Calu3 (cell line): ENCODE measurements at regions not wholly inside any gene's neighbourhood (a gene's known extent, or its start where the extent isn't known, plus 50 kb on each side); places are given as distances from the start of the nearest gene placed in this dataset.
"Not testable (repeated sequence)": the region's sequence is repeated elsewhere in the genome, so short reads cannot be mapped to it uniquely, and the experiment has no call there.

Source experiments
- BruUV-seq: library from RNA; stranded (reverse); fragments of 400-500 nt; replicated peaks from 2 replicates; lab custom pipeline; 2021; lab: Mats Ljungman, UMichigan
- CTCF ChIA-PET: fragments of 300-600 bp; sonication (Branson Sonifier 250); formaldehyde crosslinking; loops from one replicate; lab custom pipeline; 2022; ENCODE audit warnings: antibody characterized with exemption; lab: Charles Lee
- DNase-seq: peaks from one replicate; pipeline ENCODE4 v3.0.0; 2022
- H3K27ac Mint-ChIP-seq: one replicate; pipeline ENCODE4 v1.8.0; 2022; ENCODE audit warnings: mixed read lengths; ENCODE audit not compliant: unreplicated experiment
- H3K27me3 Mint-ChIP-seq: one replicate; pipeline ENCODE4 v1.8.0; 2022; ENCODE audit warnings: mixed read lengths; ENCODE audit not compliant: unreplicated experiment
- H3K36me3 Mint-ChIP-seq: one replicate; pipeline ENCODE4 v1.8.0; 2022; ENCODE audit warnings: mild to moderate bottlenecking, moderate library complexity, mixed read lengths; ENCODE audit not compliant: insufficient read depth, unreplicated experiment
- H3K4me1 Mint-ChIP-seq: one replicate; pipeline ENCODE4 v1.8.0; 2022; ENCODE audit warnings: mild to moderate bottlenecking, low read depth, mixed read lengths; ENCODE audit not compliant: unreplicated experiment
- H3K4me3 Mint-ChIP-seq: one replicate; pipeline ENCODE4 v1.8.0; 2022; ENCODE audit warnings: mild to moderate bottlenecking, low read depth, moderate library complexity, mixed read lengths; ENCODE audit not compliant: unreplicated experiment
- H3K9me3 Mint-ChIP-seq: one replicate; pipeline ENCODE4 v1.8.0; 2022; ENCODE audit warnings: low read depth, mixed read lengths; ENCODE audit not compliant: unreplicated experiment
- CTCF ChIP-seq: fragments of 200-600 bp; IDR thresholded peaks from one replicate; pipeline ENCODE4 v1.8.0; 2022; ENCODE audit warnings: antibody characterized with exemption; ENCODE audit not compliant: unreplicated experiment
- intact Hi-C: fragments of 100-400 bp; cut with micrococcal nuclease; formaldehyde crosslinking; loops from one replicate; pipeline ENCODE4 v1.10.0; 2022; ENCODE audit not compliant: unreplicated experiment

GRCh38 chr4:104010722-104011121, 290.9 kb upstream of the TACR3 start:
- TF ChIP-seq CTCF = no peak
- BruUV-seq = no TSS peak
- Mint-ChIP-seq H3K27me3 (no peaks in the 10 kb centered on the region), H3K27ac (no peak overlapping the region), H3K4me3 (no peak overlapping the region), H3K9me3 (no peaks in the 10 kb centered on the region), H3K36me3 (no peaks in the 10 kb centered on the region), H3K4me1 (no peaks in the 10 kb centered on the region)
- intact Hi-C loops = loop anchor here (10.0 kb wide), 1 partner anchor 664 kb away; no protein-coding TSS in a partner anchor
- CTCF ChIA-PET = no interaction called here
- no peak for DNase-seq

- H3K9me3 Mint-ChIP-seq, CTCF ChIA-PET, H3K4me3 Mint-ChIP-seq, H3K36me3 Mint-ChIP-seq, BruUV-seq, H3K27me3 Mint-ChIP-seq, DNase-seq, H3K27ac Mint-ChIP-seq, H3K4me1 Mint-ChIP-seq, intact Hi-C loops: not testable (repeated sequence)
Measured at GRCh38 chr4:104002318-104002717, 282.5 kb upstream of the TACR3 start.

DNA sequence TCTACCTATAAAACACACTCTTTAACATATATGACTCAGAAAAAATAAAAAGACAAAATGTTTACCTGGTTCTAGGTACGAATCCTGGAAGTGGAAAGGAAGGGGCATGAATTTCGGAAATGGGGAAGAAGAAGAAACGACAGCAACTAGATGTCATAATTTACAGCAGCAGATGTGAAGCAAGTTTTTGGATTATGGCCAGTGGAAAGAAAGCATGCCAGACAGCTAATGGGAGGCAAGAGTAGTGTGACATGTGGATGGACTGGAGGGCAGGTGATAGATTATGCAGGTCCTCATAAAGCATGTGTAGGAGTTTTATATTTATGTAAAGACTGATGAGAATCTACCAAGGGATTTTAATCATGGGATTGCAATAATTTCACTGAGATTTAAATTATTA, 279.0 kb upstream of the TACR3 start:
- H3K27me3 Mint-ChIP-seq = no peaks in the 10 kb centered on the region
- H3K4me1 Mint-ChIP-seq = no peaks in the 10 kb centered on the region
- no peaks in the 10 kb centered on the region for H3K9me3 Mint-ChIP-seq
- no peak for TF ChIP-seq CTCF
- H3K27ac Mint-ChIP-seq = no peak overlapping the region
- intact Hi-C loops = loop anchor here (5.0 to 10.0 kb wide), 2 partner anchors 864 to 1476 kb away; partner anchors contain the start of gene PPA2
- no peaks in the 10 kb centered on the region for H3K36me3 Mint-ChIP-seq
- DNase-seq = no peak
- BruUV-seq = no TSS peak
- H3K4me3 Mint-ChIP-seq = no peak overlapping the region
- CTCF ChIA-PET = no interaction called here

DNA sequence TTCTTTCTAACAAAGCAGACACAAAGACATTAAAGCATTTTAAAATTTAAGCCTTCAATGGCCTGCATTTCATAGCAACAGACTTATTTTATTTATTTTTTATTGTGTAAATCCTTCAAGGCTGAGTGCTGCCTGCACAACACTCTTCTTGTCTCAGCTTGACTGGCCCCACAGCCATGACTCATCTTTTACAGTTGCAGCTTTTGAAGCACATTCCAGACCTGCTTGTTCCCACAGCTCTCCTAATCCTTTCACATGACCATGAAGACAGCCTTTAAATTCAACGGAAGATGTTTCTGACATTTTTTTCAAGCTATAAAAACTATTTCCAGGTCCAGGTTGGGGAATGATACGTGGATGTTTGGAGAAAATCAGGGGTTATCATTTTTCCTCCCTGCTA, 276.9 kb upstream of the TACR3 start:
- peak; percentile 44 for DNase-seq
- H3K27me3 Mint-ChIP-seq = no peaks in the 10 kb centered on the region
- no peak for TF ChIP-seq CTCF
- intact Hi-C loops = loop anchor here (5.0 to 10.0 kb wide), 2 partner anchors 866 to 1478 kb away; partner anchors contain the start of gene PPA2
- no TSS peak for BruUV-seq
- H3K4me1 Mint-ChIP-seq = no peaks in the 10 kb centered on the region
- CTCF ChIA-PET = interaction anchor here (0.6 to 1.2 kb wide), 3 partner anchors 66 to 1476 kb away, joined by 3 to 7 read pairs (median 3); no protein-coding TSS in a partner anchor
- no peak overlapping the region for H3K4me3 Mint-ChIP-seq
- H3K27ac Mint-ChIP-seq = no peak overlapping the region
- peaks cover 3% of the 10 kb centered on the region for H3K9me3 Mint-ChIP-seq
- H3K36me3 Mint-ChIP-seq = no peaks in the 10 kb centered on the region

- Mint-ChIP-seq H3K4me3 (peak overlapping the region; percentile 30), H3K27ac (peak overlapping the region; percentile 64), H3K27me3 (no peaks in the 10 kb centered on the region), H3K9me3 (peaks cover 3% of the 10 kb centered on the region), H3K4me1 (no peaks in the 10 kb centered on the region), H3K36me3 (no peaks in the 10 kb centered on the region)
- TF ChIP-seq CTCF = no peak
- no peak for DNase-seq
- CTCF ChIA-PET = interaction anchor here (0.7 to 1.2 kb wide), 2 partner anchors 110 to 1477 kb away, joined by 3 to 7 read pairs; no protein-coding TSS in a partner anchor
- BruUV-seq = no TSS peak
- intact Hi-C loops = loop anchor here (5.0 to 10.0 kb wide), 2 partner anchors 866 to 1479 kb away; partner anchors contain the start of gene PPA2
Measured at GRCh38 chr4:103996064-103996463, 276.3 kb upstream of the TACR3 start.
